Stimulated activated CD4-positive, alpha-beta T cell treated with anti-CD3 and anti-CD28 coated beads, TNF-alpha, amount 100 ng/mL, for 24 hours (primary cell): ENCODE measurements at regions not wholly inside any gene's neighbourhood (a gene's known extent, or its start where the extent isn't known, plus 50 kb on each side); places are given as distances from the start of the nearest gene placed in this dataset.
"Not testable (repeated sequence)": the region's sequence is repeated elsewhere in the genome, so short reads cannot be mapped to it uniquely, and the experiment has no call there.

ENCODE experiments used
- DNase-seq, 3 experiments: peaks; one replicate each; pipeline ENCODE4 v3.0.0-alpha.2; 2020; ENCODE audit warnings: low read depth in 3 of 3

DNA sequence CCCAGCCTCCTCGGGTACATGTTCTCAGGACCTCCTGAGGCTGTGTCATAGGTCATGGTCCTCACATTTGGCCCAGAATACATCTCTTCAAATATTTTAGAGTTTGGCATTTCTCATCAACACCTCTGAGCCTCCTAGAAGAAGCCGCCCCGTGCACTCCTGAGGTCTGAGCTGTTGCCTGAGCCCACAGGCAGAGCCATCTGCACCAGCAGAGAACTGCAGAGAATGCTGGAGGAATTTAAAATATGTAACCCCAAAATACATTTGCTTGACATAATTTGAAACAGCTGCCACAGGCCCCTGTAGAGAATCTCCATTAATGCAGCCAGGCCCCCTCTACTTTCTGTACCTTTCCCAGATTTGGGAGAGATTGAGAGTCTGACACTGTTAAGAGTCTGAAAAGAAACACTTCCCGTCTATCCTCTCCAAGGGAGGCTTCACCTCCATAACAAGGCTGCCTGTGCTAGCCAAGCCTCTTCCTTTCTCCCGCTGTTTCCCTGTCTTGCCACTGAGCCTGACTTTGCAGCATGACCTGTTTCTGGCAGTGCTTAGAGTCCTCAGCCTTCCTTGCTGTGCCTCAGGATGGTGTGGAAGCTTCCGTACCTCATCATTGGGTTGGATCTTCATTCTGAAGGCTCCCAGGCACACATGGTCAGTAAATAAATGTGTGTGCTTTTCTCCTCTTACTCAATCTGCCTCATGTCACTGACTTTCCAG, 95.4 kb upstream of the SFSWAP start:
- no peak for DNase-seq

DNA sequence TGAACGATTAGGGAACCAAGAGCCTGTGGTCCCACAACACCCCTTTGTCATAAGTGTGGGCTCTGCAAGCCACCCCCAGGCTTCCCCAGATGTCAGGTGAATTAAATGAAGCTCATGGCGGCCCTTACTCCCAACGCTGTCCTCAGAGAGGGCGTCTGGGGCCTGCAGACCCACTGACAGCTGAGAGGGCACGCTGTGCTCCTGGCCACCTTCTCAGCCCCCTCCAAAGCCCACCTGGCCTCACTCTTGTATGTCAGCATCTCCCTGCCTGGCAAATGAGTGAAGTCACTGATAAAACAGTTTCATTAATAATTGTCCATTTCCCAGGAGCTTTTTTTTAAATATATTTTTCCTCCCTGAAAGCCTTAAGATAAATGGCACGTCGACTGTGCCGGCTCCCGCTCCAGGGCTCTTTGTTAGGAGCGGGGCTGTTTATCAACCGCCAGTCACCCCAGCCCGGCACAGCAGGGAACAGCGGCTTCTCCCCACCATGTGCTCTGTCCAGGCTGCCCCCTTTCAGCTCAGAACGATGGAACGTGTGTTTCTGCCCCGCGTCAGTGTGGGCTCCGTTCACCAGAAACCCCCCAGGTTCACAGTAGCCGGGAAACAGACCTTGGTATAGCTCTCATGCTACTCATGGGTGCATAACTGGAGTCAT, 94.7 kb upstream of the SFSWAP start:
- no peak for DNase-seq

DNA sequence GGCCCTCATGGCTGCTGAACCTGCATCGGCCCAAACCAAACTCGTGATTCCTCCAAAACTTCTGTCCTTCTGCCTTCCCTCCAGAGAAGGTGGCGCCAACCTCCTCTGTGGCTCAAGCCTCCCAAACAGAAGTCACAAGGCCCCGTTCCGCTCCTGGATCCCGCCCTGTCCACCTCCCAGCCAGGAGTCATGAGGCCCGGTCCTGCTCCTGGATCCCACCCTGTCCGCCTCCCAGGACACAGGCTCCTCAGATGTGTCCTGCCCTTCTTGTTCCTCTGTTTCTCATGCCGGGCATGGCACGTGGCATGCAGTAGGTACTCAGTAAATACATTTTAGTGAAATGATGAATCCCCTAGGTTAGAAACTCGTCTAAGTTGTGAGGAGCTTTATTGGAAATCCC, 94.2 kb upstream of the SFSWAP start:
- no peak for DNase-seq

DNA sequence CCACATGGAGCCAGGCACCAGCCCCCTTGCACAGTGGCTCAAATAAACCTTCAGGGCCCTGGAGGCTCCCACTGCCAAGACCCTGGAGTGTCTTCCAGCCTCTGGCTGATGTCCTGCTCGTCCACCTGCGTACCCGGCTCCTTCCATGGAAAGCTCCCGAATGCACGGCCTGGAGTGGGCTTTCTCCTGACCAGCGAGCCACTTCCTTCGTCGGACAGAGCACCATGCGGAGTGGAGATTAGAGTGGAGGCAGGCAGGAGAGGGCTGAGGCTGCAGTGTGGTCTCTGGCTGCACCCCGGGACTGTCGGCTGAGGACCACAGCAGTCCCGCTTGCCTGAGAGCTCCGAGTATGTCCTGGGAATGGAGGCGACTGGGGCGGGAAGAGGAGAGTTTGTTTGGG, 93.7 kb upstream of the SFSWAP start:
- DNase-seq = no peak

DNA sequence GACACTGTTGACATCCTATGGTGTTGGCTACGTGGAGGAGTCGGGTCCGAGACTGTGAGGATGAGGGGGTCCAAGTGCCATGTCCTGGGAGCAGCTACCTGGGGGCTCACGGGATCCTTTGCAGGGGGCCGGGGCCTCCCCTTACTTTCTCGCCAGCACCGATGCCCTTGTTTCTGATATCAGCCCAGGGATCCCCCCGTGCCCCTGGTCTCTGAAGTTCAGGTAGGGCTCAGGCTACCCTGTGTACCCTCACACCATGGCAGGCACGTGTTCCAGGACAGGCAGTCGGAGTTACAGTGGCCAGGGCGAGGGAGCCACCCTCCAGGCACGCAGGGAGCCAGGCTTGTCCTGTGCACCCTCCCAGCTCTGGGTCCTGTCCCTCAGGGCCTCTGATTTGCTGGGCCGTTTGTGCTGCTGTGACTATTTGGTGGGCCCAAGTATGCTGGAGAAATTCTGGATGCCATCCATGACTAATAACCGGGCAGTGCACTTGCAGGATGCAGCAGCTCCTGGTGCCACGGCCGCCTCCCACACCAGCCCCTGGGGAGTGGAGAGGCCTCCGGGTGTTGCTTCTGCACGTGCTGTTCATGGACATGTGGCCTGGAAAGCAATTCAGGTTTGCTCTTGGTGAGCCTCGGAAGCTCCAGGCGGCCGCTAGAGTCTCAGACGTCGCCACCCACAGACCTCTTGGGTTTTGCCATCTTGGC, 93.1 kb upstream of the SFSWAP start:
- no peak for DNase-seq

DNA sequence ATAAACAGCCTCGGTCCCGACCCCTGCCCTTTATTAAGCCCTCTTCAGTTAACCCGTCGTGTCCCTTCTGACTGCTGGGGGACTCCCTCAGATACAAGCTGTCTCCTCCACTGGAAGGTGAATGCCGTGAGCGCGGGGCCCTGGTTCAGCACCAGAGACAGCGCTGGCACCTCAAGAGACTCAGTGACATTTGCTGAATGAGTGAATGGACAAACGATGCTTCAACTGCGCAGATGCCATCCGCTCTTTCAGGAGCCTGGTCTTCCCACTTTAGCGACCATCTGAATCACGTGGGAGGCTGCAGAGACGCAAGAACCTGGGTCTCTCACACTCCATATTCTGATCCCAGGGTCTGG, 92.6 kb upstream of the SFSWAP start:
- no peak for DNase-seq

DNA sequence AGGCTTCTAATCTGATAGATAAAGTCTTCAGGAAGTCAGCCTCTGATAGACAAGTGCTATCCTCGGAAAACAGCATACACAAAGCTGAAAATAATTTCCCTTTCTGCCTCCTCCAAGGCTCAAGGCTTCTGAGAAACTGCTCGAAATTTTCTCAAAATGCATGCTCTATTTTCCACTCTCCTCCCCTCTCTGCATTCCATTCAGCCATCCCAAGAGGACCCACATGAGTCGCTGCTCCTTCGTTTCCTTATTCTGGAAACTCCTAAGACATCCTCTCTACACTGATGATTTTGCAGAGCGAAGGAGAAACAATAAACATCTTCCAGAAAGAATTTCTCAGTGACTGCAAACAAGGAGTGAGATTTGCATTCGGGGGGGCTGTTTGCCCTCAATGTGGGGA, 92.2 kb upstream of the SFSWAP start:
- DNase-seq = no peak

DNA sequence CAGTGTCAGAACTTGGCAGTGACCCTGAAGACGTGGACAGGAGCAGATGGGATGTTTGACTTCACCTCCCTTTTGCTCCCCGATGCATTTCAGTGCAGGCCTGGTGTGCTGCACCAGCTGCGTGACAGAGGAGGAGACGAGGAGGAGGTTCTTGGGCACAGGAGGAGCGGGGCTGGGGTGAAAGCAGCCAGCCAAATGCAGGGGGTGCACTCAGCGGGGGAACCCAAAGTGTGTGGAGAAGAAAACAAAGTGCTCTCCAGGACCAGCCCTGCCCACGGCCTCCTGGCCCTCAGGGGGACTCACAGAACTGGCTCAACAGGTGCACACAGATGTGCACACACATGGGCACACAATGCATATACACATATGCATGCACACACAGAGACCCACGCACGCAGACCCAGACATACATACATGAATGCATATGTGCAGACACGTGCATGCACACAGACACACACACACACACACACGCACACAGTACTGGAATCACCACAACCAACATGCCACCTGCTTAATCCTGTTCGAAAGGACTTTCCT, 91.7 kb upstream of the SFSWAP start:
- no peak for DNase-seq

DNA sequence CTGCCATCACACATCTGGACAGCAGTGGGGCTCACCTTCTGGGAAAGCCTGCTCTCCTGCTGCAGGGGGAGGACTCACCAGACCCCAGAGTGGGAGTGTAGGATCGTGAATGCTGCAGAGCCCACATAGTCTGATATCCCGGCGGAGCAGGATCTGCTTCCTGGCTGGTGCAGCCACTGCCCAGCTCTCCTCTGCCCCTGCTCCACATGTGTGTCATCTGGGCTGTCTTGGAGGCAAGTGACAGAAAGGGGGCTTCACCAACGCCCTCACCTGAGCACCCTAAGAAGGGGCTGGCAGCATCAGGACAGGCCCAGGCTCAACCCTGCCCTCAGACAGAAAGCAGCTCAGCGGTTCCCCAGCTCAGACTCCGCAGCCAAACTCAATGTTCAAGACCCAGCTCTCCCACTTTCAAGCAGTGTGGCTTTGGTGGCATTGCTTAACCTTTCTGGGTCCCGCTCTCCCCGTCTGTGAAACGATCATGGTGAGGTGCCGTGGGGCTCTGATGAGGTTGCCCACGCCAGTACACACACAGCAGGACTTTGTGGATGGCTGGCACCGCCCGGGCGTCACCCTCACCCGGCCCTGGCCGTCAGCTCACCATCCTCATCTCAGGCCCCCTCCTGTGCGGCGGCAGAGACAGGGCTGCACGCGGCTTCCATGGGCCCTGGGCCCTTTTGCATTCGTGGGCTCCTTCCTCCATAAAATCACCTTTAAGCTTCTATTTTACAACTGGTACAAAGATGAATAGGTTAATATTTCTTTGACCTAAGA, 91.0 kb upstream of the SFSWAP start:
- DNase-seq = no peak

DNA sequence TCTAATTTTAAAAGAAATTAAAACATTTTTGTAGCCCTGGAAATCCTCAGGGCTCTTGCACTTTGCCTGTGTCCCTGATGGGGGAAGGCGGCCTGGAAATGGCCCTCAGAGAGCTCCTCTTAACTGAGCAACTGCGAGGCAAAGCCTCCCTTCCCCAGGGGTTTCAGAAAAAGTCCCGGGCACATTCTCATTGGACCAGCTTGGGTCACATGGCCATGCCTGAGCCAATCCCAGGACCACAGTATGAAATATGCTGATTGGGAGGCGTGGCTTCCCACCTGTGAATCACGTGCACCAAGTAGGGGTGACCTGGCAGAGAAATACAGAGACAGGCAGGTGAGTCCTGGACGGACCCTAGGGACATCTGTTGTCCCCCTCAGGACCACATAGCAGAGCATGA, 90.4 kb upstream of the SFSWAP start:
- no peak for DNase-seq

DNA sequence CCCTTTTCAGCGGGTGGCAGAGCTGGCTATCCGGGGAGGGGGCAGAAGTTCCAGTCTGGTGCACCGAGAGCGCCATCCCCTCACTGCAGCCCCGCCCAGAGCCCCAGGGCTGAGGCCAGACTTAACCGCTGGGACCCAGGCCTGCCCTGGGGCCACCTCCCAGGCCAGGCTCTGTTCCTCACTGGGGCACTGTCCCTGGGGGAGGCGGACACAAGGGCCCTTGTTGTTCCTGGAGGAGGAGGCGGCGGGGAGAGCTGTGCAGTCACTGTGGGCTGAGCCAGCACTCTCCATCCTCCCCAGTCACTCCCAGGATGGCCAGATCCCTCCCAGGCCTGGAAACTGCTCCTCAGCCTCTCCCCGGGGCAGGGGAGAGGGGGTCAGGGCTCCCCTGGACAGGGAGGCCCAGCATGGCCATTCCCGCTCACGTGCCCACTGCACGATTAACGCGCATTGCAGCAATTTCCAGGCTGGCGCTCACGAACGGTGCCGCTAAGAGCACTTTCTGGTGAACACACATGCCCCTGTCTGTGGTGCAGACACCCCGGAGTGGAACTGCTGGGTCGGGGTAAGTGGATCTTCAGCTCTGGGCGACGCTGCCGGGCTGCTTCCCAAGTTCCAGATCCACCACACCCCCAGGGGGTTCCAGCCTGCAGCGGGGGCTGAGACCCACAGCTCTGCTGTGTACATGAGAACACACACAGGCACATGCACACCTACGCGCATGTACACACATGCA, 89.8 kb upstream of the SFSWAP start:
- DNase-seq = no peak

DNA sequence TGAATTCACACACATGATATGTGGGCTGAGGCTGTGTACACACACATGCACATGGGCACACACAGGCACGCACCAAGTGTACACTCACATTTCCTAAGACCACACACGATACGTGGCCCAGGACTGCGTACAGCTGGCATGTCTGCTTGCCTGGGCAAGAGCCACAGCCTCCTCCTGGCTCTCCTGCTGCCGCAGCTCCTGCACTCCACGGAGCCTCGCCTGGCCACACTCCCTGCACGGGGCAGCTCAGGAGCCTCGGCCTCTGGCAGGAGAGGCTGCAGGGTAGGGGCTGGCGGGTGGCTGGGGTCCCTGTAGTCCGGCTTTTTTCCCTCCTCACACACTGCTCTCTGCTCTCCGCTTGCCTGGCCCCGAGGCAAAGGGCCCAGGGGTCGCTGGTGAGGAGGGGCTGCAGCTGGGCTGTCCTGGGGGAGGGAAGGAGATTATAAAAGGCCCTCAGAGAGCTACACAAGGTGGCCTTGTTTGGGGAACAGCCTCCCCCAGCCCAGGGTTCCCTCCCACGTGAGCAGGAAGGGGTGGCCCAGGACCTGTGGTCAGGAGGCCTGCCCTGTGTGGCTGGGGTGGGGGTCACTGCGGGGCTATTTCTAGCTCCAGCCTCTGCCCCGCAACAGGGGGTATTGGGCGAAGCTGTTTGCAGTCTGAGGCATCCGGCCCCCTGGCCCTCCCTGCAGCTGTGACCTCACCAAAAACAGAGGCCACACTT, 89.0 kb upstream of the SFSWAP start:
- DNase-seq = no peak

DNA sequence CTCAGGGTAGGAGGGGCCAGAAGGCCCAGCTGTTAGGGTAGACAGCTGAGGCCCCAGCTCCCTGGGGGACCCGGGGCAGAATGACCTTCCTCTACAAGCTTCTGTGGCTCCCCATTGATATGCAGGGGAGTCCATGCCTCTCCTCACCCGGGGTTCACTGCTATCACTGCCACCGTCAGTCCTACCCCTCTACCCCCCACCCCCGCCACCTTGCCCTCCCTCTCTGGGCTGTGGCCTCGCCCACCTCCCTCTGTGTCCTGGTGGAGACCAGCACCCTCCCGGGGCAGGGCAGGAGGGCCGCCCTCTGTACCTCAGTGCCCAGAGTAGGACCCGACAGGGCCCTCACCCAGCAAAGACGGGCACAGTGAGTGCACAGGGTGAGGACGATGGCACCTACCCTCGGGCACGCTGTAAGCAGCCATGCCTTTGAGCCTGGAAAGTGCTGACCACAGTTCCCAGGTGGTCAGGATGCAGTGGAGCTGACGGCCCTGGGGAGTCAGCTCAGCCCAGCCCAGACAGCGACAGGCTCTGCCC, 88.4 kb upstream of the SFSWAP start:
- DNase-seq = no peak

DNA sequence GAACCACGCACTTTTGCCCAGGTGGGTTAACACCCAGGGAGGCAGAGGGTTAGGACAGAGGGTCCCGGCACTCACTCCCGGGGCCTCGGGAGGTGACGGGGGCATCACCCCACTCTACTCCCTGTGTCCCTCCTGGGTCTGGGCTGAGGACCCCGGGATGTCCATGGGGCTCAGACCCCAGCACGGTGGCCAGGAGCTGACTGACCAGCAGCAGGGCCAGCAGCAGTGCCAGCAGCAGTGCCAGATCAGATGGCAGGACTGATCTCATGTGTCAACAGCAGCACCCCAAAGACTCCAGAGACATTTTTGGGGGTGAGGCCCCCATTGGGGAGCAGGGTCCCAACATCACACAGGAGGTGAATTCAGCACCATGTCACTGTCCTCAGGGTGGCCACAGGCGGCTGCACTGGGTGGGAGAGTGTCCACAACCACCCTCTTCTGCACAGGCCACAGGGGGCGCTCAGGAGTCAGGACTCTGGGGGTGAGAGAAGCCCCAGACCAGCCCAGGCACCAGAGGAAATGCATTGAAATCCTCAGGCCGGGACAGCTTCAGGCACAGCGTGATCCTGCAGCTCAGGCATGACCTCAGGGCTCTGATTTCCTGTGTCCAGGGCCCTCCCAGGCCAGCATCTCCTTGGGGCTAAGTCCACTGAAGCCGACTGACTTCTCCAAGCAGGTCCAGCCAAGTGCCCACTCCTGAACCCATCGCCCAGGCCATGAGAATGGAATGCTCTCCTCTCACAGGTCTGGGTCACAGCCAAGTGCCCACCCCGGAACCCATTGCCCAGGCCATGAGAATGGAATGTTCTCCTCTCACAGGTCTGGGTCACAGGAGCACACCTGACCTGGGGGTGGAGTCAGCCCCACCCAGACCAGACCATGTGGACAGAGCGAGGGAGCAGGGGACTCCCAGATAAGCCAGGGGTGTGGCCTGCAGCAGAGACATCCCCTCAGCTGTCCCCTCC, 87.2 kb upstream of the SFSWAP start:
- DNase-seq = not testable (repeated sequence)

DNA sequence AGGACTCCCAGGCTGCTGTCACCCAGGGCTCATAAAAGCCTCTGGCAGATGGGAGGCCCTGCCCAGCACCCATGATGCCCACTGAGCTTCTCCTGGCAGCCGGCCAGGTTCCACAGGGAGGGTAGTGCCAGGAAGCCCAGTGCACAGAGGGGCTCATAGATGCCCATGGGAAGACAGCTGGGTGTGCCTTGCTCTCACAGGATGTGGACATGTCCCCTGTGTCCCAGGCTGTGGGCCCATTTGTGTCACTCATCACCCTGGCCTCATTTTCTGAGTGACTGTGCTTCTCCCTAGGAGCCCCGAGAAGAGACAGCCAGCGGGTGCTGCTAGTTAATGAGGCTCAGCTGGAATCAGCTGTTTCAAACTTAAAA, 86.5 kb upstream of the SFSWAP start:
- DNase-seq = not testable (repeated sequence)

DNA sequence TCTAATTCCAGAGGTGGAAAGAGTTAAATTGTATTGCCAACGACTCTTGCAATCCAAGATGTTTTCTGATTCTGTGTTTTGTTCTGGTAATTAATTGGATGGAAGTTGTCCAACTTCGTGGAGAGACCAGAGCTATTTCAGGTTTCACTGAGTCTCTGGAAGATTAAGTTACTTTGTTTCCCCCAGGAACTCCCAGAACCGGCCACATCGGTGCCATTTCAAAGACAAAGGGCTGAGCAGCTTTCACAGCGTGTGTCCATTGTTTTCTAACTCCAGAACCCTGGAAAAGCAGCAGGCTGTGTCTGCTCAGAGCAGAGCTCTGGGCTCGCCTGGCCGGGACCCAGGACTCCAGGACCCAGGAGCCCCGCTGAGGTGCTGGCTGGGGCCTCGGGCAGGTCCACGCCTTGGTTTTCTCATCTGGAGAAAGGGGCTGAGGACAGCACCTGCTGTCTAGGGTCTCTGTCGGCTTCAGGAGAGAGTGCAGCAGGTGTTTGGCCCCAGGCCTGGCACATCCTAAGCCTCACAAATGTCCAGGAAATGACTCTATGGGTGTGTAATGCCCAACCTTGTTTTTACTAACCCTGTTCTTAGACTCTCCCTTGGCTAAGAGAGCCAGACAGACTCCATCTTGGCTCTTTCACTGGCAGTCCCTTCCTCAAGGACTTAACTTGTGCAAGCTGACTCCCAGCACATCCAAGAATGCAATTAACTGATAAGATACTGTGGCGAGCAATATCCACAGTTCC, 86.0 kb upstream of the SFSWAP start:
- DNase-seq = not testable (repeated sequence)

DNA sequence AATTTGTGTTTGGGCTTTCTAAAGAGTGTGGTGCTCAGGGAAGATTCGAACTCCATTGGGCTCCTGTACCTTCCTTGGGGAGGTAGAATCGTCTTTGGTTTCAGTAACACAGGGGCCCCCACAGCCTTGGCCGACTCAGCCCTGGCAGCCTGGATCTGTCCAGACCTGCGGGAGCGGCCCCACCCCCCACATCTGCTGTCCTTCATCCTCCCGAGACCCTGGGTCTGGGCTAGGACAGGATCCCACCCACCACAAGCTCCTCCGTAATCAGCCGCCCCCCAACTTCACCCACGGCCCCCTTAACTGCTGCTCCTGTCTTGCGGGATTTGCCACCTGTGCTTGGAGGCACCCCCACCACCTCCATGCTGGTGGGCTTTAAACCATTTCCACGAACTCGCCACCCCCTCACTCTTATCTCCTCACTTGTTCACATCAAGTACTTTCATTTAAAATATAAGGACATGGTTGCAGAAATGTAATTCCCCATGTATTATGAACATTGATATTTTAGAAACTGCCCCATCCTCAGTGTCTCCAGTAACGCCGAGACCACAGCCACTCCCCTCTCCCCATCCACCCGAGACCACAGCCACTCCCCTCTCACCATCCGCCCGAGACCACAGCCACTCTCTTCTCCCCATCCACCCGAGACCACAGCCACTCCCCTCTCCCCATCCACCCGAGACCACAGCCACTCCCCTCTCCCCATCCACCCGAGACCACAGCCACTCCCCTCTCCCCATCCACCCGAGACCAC, 84.7 kb upstream of the SFSWAP start:
- DNase-seq = not testable (repeated sequence)
